ENCODE measurements at regions not wholly inside any gene's neighbourhood (a gene's known extent, or its start where the extent isn't known, plus 50 kb on each side); places are given as distances from the start of the nearest gene placed in this dataset.

- TF ChIP-seq CTCF (IDR thresholded peaks at IDR 0.05), result no peak
- no peak for TF ChIP-seq POLR2A (IDR thresholded peaks at IDR 0.05)
Observed at GRCh38 chr2:196263181-196263747, 91.9 kb upstream of the STK17B start.
